DND-41 (cell line): ENCODE measurements at regions not wholly inside any gene's neighbourhood (a gene's known extent, or its start where the extent isn't known, plus 50 kb on each side); places are given as distances from the start of the nearest gene placed in this dataset.

Source experiments
- ATAC-seq: fragments of 200-7000 bp; cut with Tn5 transposase; 3 replicates; pipeline ENCODE4 v1.9.1; 2021; ENCODE audit warnings: low read depth; ENCODE audit not compliant: insufficient read depth
- DNase-seq: peaks from one replicate; pipeline ENCODE4 v3.0.0-alpha.2; 2020
- H2AFZ ChIP-seq: 2 replicates; pipeline ENCODE4 v1.6.0; 2012; ENCODE audit warnings: low read depth, low read length
- H3K27ac ChIP-seq: 2 replicates; pipeline ENCODE4 v1.5.1; 2012; ENCODE audit warnings: low read length, inconsistent platforms
- H3K27me3 ChIP-seq: fragments of 200-600 bp; sonication (generic); 2 replicates; pipeline ENCODE4 v1.6.0; 2012; ENCODE audit warnings: low read length, mild to moderate bottlenecking, inconsistent platforms; ENCODE audit not compliant: insufficient read depth, poor library complexity
- H3K36me3 ChIP-seq: 2 replicates; pipeline ENCODE4 v1.5.1; 2012; ENCODE audit warnings: low read length, inconsistent platforms; ENCODE audit not compliant: insufficient read depth
- H3K4me1 ChIP-seq: 2 replicates; pipeline ENCODE4 v1.5.1; 2012; ENCODE audit warnings: mild to moderate bottlenecking, low read length; ENCODE audit not compliant: insufficient read depth
- H3K4me2 ChIP-seq: 2 replicates; pipeline ENCODE4 v1.6.0; 2012; ENCODE audit warnings: mild to moderate bottlenecking, moderate library complexity, low read length, inconsistent platforms; ENCODE audit not compliant: insufficient read depth
- H3K4me3 ChIP-seq, 2 experiments: fragments of 200-600 bp in 1 of 2; shearing (Covaris generic) in 1 of 2; 2 replicates each; pipeline ENCODE4 v1.5.1; 2012 to 2016; ENCODE audit warnings: inconsistent platforms in 2 of 2, low read length in 2 of 2, mild to moderate bottlenecking in 2 of 2, low read depth in 1 of 2, moderate library complexity in 1 of 2
- H3K79me2 ChIP-seq: 2 replicates; pipeline ENCODE4 v1.6.0; 2012; ENCODE audit warnings: low read length, inconsistent platforms; ENCODE audit not compliant: insufficient read depth
- H3K9ac ChIP-seq: 2 replicates; pipeline ENCODE4 v1.6.0; 2012; ENCODE audit warnings: low read depth, mild to moderate bottlenecking, inconsistent platforms, low read length, moderate library complexity
- H3K9me3 ChIP-seq: 2 replicates; pipeline ENCODE4 v1.5.1; 2012; ENCODE audit warnings: low read length, moderate library complexity, mild to moderate bottlenecking, inconsistent platforms; ENCODE audit not compliant: insufficient read depth, severe bottlenecking
- H4K20me1 ChIP-seq: 2 replicates; pipeline ENCODE4 v1.6.0; 2012; ENCODE audit warnings: low read length; ENCODE audit not compliant: insufficient read depth
- CTCF ChIP-seq: IDR thresholded peaks from 2 replicates; pipeline ENCODE4 v1.5.1; 2012; ENCODE audit warnings: borderline replicate concordance, low read length, moderate library complexity, mild to moderate bottlenecking; ENCODE audit not compliant: poor library complexity, severe bottlenecking; ENCODE audit errors: extremely low read depth
- EZH2 ChIP-seq: IDR thresholded peaks from 3 replicates; pipeline ENCODE4 v1.6.1; 2012; ENCODE audit warnings: borderline replicate concordance, low read depth, mild to moderate bottlenecking, moderate library complexity, low read length, inconsistent platforms; ENCODE audit not compliant: severe bottlenecking

- Histone ChIP-seq H3K4me2 (no peak overlapping the region), H3K27me3 (no peaks in the 10 kb centered on the region), H3K4me3 (no peak overlapping the region), H3K36me3 (no peaks in the 10 kb centered on the region), H3K9ac (no peak overlapping the region), H3K9me3 (no peaks in the 10 kb centered on the region), H3K79me2 (no peaks in the 10 kb centered on the region), H2AFZ (no peak overlapping the region), H3K27ac (no peak overlapping the region), H4K20me1 (no peaks in the 10 kb centered on the region), H3K4me1 (no peaks in the 10 kb centered on the region)
- ATAC-seq (no peak), DNase-seq (no peak)
- no peak for TF ChIP-seq EZH2
- TF ChIP-seq CTCF = no peak
Measured at GRCh38 chr1:244176201-244176600, 125.1 kb downstream of the ZBTB18 start.

GRCh38 chr1:244180256-244180655, 129.2 kb downstream of the ZBTB18 start:
- Histone ChIP-seq H3K4me2 (no peak overlapping the region), H2AFZ (no peak overlapping the region), H3K79me2 (no peaks in the 10 kb centered on the region), H3K36me3 (no peaks in the 10 kb centered on the region), H3K9ac (no peak overlapping the region), H3K4me1 (no peaks in the 10 kb centered on the region), H3K27me3 (no peaks in the 10 kb centered on the region), H3K27ac (no peak overlapping the region), H3K9me3 (no peaks in the 10 kb centered on the region), H3K4me3 (no peak overlapping the region), H4K20me1 (no peaks in the 10 kb centered on the region)
- ATAC-seq (no peak), DNase-seq (no peak)
- TF ChIP-seq CTCF (no peak), EZH2 (no peak)

DNA sequence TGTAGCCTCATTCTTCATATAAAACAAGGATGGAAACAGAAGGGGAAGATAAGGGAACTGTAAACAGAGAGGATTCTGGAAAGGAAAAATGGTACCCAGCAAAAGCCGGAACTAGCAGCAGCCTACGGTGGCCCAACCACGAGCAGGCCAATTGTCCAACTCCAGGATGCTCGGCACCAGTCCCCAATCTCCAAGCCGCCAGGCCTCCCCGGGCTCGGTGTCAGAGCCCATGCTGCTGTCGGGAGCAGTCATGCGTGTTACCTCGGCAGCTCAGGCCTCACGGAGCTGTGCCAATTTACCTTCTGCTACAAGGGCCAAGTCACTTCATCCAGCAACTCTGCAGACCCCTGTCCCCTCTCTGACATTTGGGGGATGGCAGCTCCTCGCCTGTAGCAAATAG, 130.8 kb downstream of the ZBTB18 start:
- Histone ChIP-seq H2AFZ (no peak overlapping the region), H3K4me3 (no peak overlapping the region), H3K4me2 (no peak overlapping the region), H3K4me1 (no peaks in the 10 kb centered on the region), H3K9ac (no peak overlapping the region), H3K27me3 (no peaks in the 10 kb centered on the region), H4K20me1 (no peaks in the 10 kb centered on the region), H3K9me3 (no peaks in the 10 kb centered on the region), H3K36me3 (no peaks in the 10 kb centered on the region), H3K79me2 (no peaks in the 10 kb centered on the region), H3K27ac (no peak overlapping the region)
- ATAC-seq (no peak), DNase-seq (no peak)
- TF ChIP-seq CTCF (no peak), EZH2 (no peak)

GRCh38 chr1:244183037-244183436, 132.0 kb downstream of the ZBTB18 start:
- H3K36me3 ChIP-seq = no peaks in the 10 kb centered on the region
- no peak overlapping the region for H3K9ac ChIP-seq
- TF ChIP-seq EZH2 = no peak
- no peak overlapping the region for H3K27ac ChIP-seq
- H3K4me2 ChIP-seq = no peak overlapping the region
- no peak for DNase-seq
- no peaks in the 10 kb centered on the region for H4K20me1 ChIP-seq
- no peaks in the 10 kb centered on the region for H3K9me3 ChIP-seq
- no peaks in the 10 kb centered on the region for H3K79me2 ChIP-seq
- H3K4me3 ChIP-seq = no peak overlapping the region
- no peak for ATAC-seq
- H3K27me3 ChIP-seq = no peaks in the 10 kb centered on the region
- H3K4me1 ChIP-seq = no peaks in the 10 kb centered on the region
- H2AFZ ChIP-seq = no peak overlapping the region
